ENCODE measurements at regions not wholly inside any gene's neighbourhood (a gene's known extent, or its start where the extent isn't known, plus 50 kb on each side); places are given as distances from the start of the nearest gene placed in this dataset.
"Not testable (repeated sequence)": the region's sequence is repeated elsewhere in the genome, so short reads cannot be mapped to it uniquely, and the experiment has no call there.

- DNase-seq, H3K36me3 Mint-ChIP-seq, H3K27me3 Mint-ChIP-seq, H3K27ac Mint-ChIP-seq, H3K4me3 Mint-ChIP-seq, CTCF ChIA-PET, H3K4me1 Mint-ChIP-seq, ATAC-seq: not testable (repeated sequence)
- peaks cover 15% of the 10 kb centered on the region for H3K9me3 Mint-ChIP-seq (ENCODE audit: low read depth)
Measured at GRCh38 chr14:105776112-105776511, 249.7 kb downstream of the TMEM121 start.

GRCh38 chr14:105776924-105777323 lies 250.5 kb downstream of the TMEM121 start:
- Mint-ChIP-seq H3K36me3 (no peaks in the 10 kb centered on the region), H3K27ac (no peak overlapping the region), H3K9me3 (ENCODE audit: low read depth) (peaks cover 19% of the 10 kb centered on the region), H3K4me1 (peaks cover 2% of the 10 kb centered on the region), H3K4me3 (no peak overlapping the region), H3K27me3 (peaks cover 6% of the 10 kb centered on the region)
- DNase-seq = no peak
- ATAC-seq = no peak
- CTCF ChIA-PET = no interaction called here

GRCh38 chr14:105783707-105784106 lies 257.3 kb downstream of the TMEM121 start:
- no peaks in the 10 kb centered on the region for H3K36me3 Mint-ChIP-seq
- no peak for ATAC-seq
- DNase-seq = no peak

GRCh38 chr14:105793836-105794235 lies 267.5 kb downstream of the TMEM121 start:
- no peak for ATAC-seq
- H3K4me1 Mint-ChIP-seq = no peaks in the 10 kb centered on the region
- H3K27ac Mint-ChIP-seq = no peak overlapping the region
- CTCF ChIA-PET = no interaction called here
- no peaks in the 10 kb centered on the region for H3K36me3 Mint-ChIP-seq
- peaks cover 25% of the 10 kb centered on the region for H3K27me3 Mint-ChIP-seq
- no peak overlapping the region for H3K4me3 Mint-ChIP-seq
- H3K9me3 Mint-ChIP-seq (ENCODE audit: low read depth) = no peaks in the 10 kb centered on the region
- no peak for DNase-seq

More at GRCh38 chr14:105783707-105784106, 257.3 kb downstream of the TMEM121 start:
- H3K9me3 Mint-ChIP-seq (ENCODE audit: low read depth) = peaks cover 19% of the 10 kb centered on the region
- H3K4me1 Mint-ChIP-seq = no peaks in the 10 kb centered on the region
- peaks cover 6% of the 10 kb centered on the region for H3K27me3 Mint-ChIP-seq
- CTCF ChIA-PET = no interaction called here
- H3K27ac Mint-ChIP-seq = no peak overlapping the region
- no peak overlapping the region for H3K4me3 Mint-ChIP-seq

- no peak overlapping the region for H3K27ac Mint-ChIP-seq
- H3K27me3 Mint-ChIP-seq = peaks cover 25% of the 10 kb centered on the region
- no peak for ATAC-seq
- no peaks in the 10 kb centered on the region for H3K36me3 Mint-ChIP-seq
- H3K9me3 Mint-ChIP-seq (ENCODE audit: low read depth) = no peaks in the 10 kb centered on the region
- CTCF ChIA-PET = interaction anchor here (2.3 kb wide), 1 partner anchor 148 kb away, joined by 6 read pairs; no protein-coding TSS in a partner anchor
- no peaks in the 10 kb centered on the region for H3K4me1 Mint-ChIP-seq
- no peak overlapping the region for H3K4me3 Mint-ChIP-seq
- no peak for DNase-seq
Measured at GRCh38 chr14:105797546-105797945, 271.2 kb downstream of the TMEM121 start.

GRCh38 chr14:105805701-105806100 lies 279.3 kb downstream of the TMEM121 start:
- H3K27ac Mint-ChIP-seq = no peak overlapping the region

GRCh38 chr14:105806568-105806967 lies 280.2 kb downstream of the TMEM121 start:
- Mint-ChIP-seq H3K4me3 (no peak overlapping the region), H3K27me3 (peaks cover 15% of the 10 kb centered on the region), H3K4me1 (no peaks in the 10 kb centered on the region), H3K9me3 (ENCODE audit: low read depth) (peaks cover 4% of the 10 kb centered on the region), H3K36me3 (no peaks in the 10 kb centered on the region), H3K27ac (no peak overlapping the region)
- ATAC-seq (no peak), DNase-seq (no peak)
- CTCF ChIA-PET = no interaction called here

More at GRCh38 chr14:105805701-105806100, 279.3 kb downstream of the TMEM121 start:
- Mint-ChIP-seq H3K4me3 (no peak overlapping the region), H3K9me3 (ENCODE audit: low read depth) (peaks cover 4% of the 10 kb centered on the region), H3K36me3 (no peaks in the 10 kb centered on the region), H3K27me3 (peaks cover 15% of the 10 kb centered on the region), H3K4me1 (no peaks in the 10 kb centered on the region)
- CTCF ChIA-PET = no interaction called here
- ATAC-seq (no peak), DNase-seq (no peak)

GRCh38 chr14:105817971-105818711 lies 291.8 kb downstream of the TMEM121 start:
- DNase-seq (no peak), ATAC-seq (no peak)
- Mint-ChIP-seq H3K36me3 (no peaks in the 10 kb centered on the region), H3K4me1 (no peaks in the 10 kb centered on the region), H3K27ac (no peak overlapping the region), H3K4me3 (no peak overlapping the region), H3K27me3 (peaks cover 12% of the 10 kb centered on the region), H3K9me3 (ENCODE audit: low read depth) (no peaks in the 10 kb centered on the region)
- CTCF ChIA-PET = no interaction called here

GRCh38 chr14:105818712-105819005 lies 292.3 kb downstream of the TMEM121 start:
- no peaks in the 10 kb centered on the region for H3K9me3 Mint-ChIP-seq (ENCODE audit: low read depth)
- DNase-seq = no peak
- CTCF ChIA-PET = no interaction called here
- peaks cover 14% of the 10 kb centered on the region for H3K27me3 Mint-ChIP-seq
- H3K4me1 Mint-ChIP-seq = no peaks in the 10 kb centered on the region
- ATAC-seq = no peak
- no peaks in the 10 kb centered on the region for H3K36me3 Mint-ChIP-seq
- no peak overlapping the region for H3K4me3 Mint-ChIP-seq
- H3K27ac Mint-ChIP-seq = no peak overlapping the region

- CTCF ChIA-PET = interaction anchor here (0.9 to 2.0 kb wide), 5 partner anchors 12 to 170 kb away, joined by 3 to 4 read pairs (median 3); no protein-coding TSS in a partner anchor
- no peak overlapping the region for H3K4me3 Mint-ChIP-seq
Measured at GRCh38 chr14:105830171-105830570, 303.8 kb downstream of the TMEM121 start.

GRCh38 chr14:105836160-105836559 lies 309.8 kb downstream of the TMEM121 start:
- H3K9me3 Mint-ChIP-seq (ENCODE audit: low read depth) = no peaks in the 10 kb centered on the region
- CTCF ChIA-PET = no interaction called here
- H3K4me3 Mint-ChIP-seq = no peak overlapping the region
- DNase-seq = no peak
- peaks cover 3% of the 10 kb centered on the region for H3K27me3 Mint-ChIP-seq
- no peaks in the 10 kb centered on the region for H3K4me1 Mint-ChIP-seq
- no peaks in the 10 kb centered on the region for H3K36me3 Mint-ChIP-seq
- ATAC-seq = no peak
- no peak overlapping the region for H3K27ac Mint-ChIP-seq

More at GRCh38 chr14:105830171-105830570, 303.8 kb downstream of the TMEM121 start:
- Mint-ChIP-seq H3K36me3 (no peaks in the 10 kb centered on the region), H3K4me1 (no peaks in the 10 kb centered on the region), H3K9me3 (ENCODE audit: low read depth) (no peaks in the 10 kb centered on the region), H3K27me3 (peaks cover 42% of the 10 kb centered on the region), H3K27ac (no peak overlapping the region)
- no peak for DNase-seq
- ATAC-seq = no peak

GRCh38 chr14:105836730-105837129 lies 310.3 kb downstream of the TMEM121 start:
- CTCF ChIA-PET = no interaction called here
- no peaks in the 10 kb centered on the region for H3K36me3 Mint-ChIP-seq
- no peaks in the 10 kb centered on the region for H3K27me3 Mint-ChIP-seq
- H3K4me1 Mint-ChIP-seq = no peaks in the 10 kb centered on the region
- ATAC-seq (no peak), DNase-seq (no peak)
- no peak overlapping the region for H3K4me3 Mint-ChIP-seq
- no peak overlapping the region for H3K27ac Mint-ChIP-seq
- H3K9me3 Mint-ChIP-seq (ENCODE audit: low read depth) = no peaks in the 10 kb centered on the region

GRCh38 chr14:105837349-105838063 lies 311.1 kb downstream of the TMEM121 start:
- no peak overlapping the region for H3K27ac Mint-ChIP-seq
- H3K4me3 Mint-ChIP-seq = no peak overlapping the region
- H3K36me3 Mint-ChIP-seq = no peaks in the 10 kb centered on the region
- no peaks in the 10 kb centered on the region for H3K9me3 Mint-ChIP-seq (ENCODE audit: low read depth)
- H3K27me3 Mint-ChIP-seq = no peaks in the 10 kb centered on the region
- ATAC-seq = no peak
- CTCF ChIA-PET = no interaction called here
- no peaks in the 10 kb centered on the region for H3K4me1 Mint-ChIP-seq
- DNase-seq = no peak

- Mint-ChIP-seq H3K27ac (no peak overlapping the region), H3K9me3 (ENCODE audit: low read depth) (no peaks in the 10 kb centered on the region), H3K4me1 (no peaks in the 10 kb centered on the region), H3K36me3 (no peaks in the 10 kb centered on the region), H3K4me3 (no peak overlapping the region), H3K27me3 (no peaks in the 10 kb centered on the region)
- DNase-seq (no peak), ATAC-seq (no peak)
- CTCF ChIA-PET = no interaction called here
Measured at GRCh38 chr14:105838107-105838506, 311.7 kb downstream of the TMEM121 start.

All from activated CD8-positive, alpha-beta memory T cell treated with anti-CD3 and anti-CD28 coated beads, Interleukin-2, amount 10 ng/mL, durations not matched to agents 7 days and 5 days (primary cell).